ENCODE measurements at regions not wholly inside any gene's neighbourhood (a gene's known extent, or its start where the extent isn't known, plus 50 kb on each side); places are given as distances from the start of the nearest gene placed in this dataset.

DNA sequence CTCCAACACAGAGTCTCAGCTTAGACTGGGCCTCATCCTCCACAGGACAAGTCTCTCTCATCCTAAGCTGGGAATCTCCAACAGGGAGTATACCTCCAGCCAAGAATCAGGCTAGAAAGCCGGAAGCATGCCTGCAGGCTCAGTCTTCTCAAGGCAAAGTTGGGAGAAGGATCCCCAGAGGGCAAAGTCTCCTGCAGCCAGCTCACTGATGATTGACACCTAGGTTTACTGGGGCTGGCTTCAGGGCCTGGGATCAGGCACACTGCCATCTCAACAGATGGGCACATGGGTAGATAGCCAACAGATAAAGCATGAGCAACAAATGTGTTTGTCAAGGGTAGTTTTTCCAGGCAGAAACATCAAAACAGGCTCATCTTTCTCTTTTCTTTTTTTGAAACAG lies 56.1 kb upstream of the TOX3 start:
- Mint-ChIP-seq H3K27me3 (ENCODE audit: low read depth) (no peaks in the 10 kb centered on the region), H3K4me3 (no peak overlapping the region), H3K27ac (no peak overlapping the region), H3K9me3 (peaks cover 4% of the 10 kb centered on the region; the same call in 1 of the 2 replicates), H3K4me1 (peaks cover 4% of the 10 kb centered on the region), H3K36me3 (no peaks in the 10 kb centered on the region)
- TF ChIP-seq, protein P1, sequence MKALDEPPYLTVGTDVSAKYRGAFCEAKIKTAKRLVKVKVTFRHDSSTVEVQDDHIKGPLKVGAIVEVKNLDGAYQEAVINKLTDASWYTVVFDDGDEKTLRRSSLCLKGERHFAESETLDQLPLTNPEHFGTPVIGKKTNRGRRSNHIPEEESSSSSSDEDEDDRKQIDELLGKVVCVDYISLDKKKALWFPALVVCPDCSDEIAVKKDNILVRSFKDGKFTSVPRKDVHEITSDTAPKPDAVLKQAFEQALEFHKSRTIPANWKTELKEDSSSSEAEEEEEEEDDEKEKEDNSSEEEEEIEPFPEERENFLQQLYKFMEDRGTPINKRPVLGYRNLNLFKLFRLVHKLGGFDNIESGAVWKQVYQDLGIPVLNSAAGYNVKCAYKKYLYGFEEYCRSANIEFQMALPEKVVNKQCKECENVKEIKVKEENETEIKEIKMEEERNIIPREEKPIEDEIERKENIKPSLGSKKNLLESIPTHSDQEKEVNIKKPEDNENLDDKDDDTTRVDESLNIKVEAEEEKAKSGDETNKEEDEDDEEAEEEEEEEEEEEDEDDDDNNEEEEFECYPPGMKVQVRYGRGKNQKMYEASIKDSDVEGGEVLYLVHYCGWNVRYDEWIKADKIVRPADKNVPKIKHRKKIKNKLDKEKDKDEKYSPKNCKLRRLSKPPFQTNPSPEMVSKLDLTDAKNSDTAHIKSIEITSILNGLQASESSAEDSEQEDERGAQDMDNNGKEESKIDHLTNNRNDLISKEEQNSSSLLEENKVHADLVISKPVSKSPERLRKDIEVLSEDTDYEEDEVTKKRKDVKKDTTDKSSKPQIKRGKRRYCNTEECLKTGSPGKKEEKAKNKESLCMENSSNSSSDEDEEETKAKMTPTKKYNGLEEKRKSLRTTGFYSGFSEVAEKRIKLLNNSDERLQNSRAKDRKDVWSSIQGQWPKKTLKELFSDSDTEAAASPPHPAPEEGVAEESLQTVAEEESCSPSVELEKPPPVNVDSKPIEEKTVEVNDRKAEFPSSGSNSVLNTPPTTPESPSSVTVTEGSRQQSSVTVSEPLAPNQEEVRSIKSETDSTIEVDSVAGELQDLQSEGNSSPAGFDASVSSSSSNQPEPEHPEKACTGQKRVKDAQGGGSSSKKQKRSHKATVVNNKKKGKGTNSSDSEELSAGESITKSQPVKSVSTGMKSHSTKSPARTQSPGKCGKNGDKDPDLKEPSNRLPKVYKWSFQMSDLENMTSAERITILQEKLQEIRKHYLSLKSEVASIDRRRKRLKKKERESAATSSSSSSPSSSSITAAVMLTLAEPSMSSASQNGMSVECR (CRISPR knock-in tag; IDR thresholded peaks at IDR 0.05; ENCODE audit: borderline replicate concordance): no peak
- TF ChIP-seq FOXP1 (CRISPR knock-in tag; IDR thresholded peaks at IDR 0.05; ENCODE audit: borderline replicate concordance) (no peak), TP53 (CRISPR knock-in tag; IDR thresholded peaks at IDR 0.05) (no peak), TCF7 (CRISPR knock-in tag; IDR thresholded peaks at IDR 0.05; ENCODE audit: low read depth) (no peak), ZNF263 (CRISPR knock-in tag; IDR thresholded peaks at IDR 0.05; ENCODE audit: low read depth) (no peak), EMX1 (CRISPR knock-in tag; IDR thresholded peaks at IDR 0.05) (no peak), JUN (CRISPR knock-in tag; IDR thresholded peaks at IDR 0.05) (no peak), SOX15 (CRISPR knock-in tag; IDR thresholded peaks at IDR 0.05) (no peak), JAZF1 (CRISPR knock-in tag; IDR thresholded peaks at IDR 0.05) (no peak)
- CTCF ChIA-PET: no interaction called here
- DNase-seq (ENCODE audit: low spot score) (no peak), ATAC-seq (no peak)
- POLR2A ChIA-PET: no interaction called here

DNA sequence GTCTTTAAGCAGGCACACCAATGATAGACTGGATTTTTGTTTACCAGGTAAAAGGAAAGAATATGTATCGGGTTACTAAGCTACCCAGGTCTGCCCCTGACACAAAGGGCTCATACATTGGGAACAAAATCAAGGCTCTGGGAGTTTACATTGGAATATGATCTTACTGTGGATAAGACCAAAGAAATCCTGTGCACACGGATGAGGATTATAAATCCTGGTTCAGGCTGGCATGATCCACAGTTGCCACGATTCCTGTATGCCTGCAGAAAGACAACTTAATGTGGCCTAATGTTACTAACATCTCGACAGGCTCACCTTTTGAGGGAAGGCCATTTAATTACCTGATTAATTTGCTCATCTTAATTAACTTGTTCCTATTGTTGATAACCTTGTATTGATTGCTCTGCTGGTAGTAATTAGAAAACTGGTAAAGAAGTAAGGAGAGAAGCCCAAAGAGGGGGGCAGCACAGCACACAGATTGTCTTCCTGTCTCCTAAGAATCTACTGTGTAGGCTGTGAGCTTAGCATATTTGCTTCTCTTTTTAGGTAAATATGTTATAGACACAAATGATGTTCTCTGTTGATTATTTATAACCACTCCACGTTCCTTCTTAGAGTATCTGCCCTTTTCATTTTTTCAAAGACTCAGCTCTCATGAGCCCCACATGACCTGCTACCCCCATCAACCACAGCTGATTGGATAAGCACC lies 51.0 kb upstream of the TOX3 start:
- Mint-ChIP-seq H3K4me1 (peaks cover 8% of the 10 kb centered on the region), H3K27me3 (ENCODE audit: low read depth) (no peaks in the 10 kb centered on the region), H3K9me3 (no peaks in the 10 kb centered on the region), H3K36me3 (no peaks in the 10 kb centered on the region), H3K27ac (peak overlapping the region; percentile 66; the same call in 1 of the 2 replicates), H3K4me3 (no peak overlapping the region)
- ATAC-seq: peak; percentile 100
- POLR2A ChIA-PET: no interaction called here
- TF ChIP-seq ZNF416 (CRISPR knock-in tag; IDR thresholded peaks at IDR 0.05): no peak
- TF ChIP-seq MXD4 (CRISPR knock-in tag; IDR thresholded peaks at IDR 0.05; ENCODE audit: borderline replicate concordance): no peak
- TF ChIP-seq, protein P2, sequence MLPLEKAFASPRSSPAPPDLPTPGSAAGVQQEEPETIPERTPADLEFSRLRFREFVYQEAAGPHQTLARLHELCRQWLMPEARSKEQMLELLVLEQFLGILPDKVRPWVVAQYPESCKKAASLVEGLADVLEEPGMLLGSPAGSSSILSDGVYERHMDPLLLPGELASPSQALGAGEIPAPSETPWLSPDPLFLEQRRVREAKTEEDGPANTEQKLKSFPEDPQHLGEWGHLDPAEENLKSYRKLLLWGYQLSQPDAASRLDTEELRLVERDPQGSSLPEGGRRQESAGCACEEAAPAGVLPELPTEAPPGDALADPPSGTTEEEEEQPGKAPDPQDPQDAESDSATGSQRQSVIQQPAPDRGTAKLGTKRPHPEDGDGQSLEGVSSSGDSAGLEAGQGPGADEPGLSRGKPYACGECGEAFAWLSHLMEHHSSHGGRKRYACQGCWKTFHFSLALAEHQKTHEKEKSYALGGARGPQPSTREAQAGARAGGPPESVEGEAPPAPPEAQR (CRISPR knock-in tag; IDR thresholded peaks at IDR 0.05): no peak
- no peak for TF ChIP-seq FOXP1 (CRISPR knock-in tag; IDR thresholded peaks at IDR 0.05; ENCODE audit: borderline replicate concordance)
- TF ChIP-seq TP53 (CRISPR knock-in tag; IDR thresholded peaks at IDR 0.05): no peak
- TF ChIP-seq ZNF317 (CRISPR knock-in tag; IDR thresholded peaks at IDR 0.05; ENCODE audit: borderline replicate concordance, low read depth): no peak
- DNase-seq (ENCODE audit: low spot score): no peak
- CTCF ChIA-PET: interaction anchor here (0.8 to 1.9 kb wide), 2 partner anchors 49 to 143 kb away, joined by 3 to 9 read pairs; no protein-coding TSS in a partner anchor

DNA sequence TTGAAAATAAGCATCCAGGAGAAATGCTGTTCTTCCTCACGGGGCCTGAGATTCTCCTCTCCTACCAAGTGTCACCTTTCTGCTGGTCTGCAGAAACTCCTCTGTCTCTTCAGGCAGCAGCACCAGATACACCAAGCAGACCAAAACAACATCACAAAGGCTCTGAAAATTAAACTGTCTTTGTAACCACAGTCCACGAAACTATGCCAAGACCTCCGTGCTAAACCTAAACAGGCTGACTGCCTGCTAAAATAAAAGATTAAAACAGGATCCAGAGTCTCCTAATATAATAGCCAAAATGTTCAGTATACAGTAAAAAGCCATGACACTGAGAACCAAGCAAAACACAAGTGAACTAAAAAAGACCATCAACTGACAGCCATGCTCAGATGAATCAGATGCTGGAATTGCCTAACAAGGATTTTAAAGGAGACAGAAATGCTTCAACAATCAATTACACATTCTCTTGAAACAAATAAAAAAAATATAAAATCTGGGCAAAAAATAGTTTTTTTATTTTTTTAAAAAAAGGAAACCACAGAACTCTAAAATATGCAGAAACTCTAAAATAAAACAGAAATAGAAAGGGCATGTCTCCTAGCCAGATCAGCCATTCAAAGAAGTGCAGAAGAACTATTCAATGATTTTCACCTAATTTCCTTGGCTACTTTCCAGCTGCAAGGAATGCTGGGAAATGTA lies 50.3 kb upstream of the TOX3 start:
- Mint-ChIP-seq H3K27me3 (ENCODE audit: low read depth) (no peaks in the 10 kb centered on the region), H3K9me3 (no peaks in the 10 kb centered on the region)
- no peak for TF ChIP-seq GRHL2 (CRISPR knock-in tag; IDR thresholded peaks at IDR 0.05; ENCODE audit: insufficient replicate concordance, severe bottlenecking)
- no peak for TF ChIP-seq CREB1 (CRISPR knock-in tag; IDR thresholded peaks at IDR 0.05)
- TF ChIP-seq, protein P3, sequence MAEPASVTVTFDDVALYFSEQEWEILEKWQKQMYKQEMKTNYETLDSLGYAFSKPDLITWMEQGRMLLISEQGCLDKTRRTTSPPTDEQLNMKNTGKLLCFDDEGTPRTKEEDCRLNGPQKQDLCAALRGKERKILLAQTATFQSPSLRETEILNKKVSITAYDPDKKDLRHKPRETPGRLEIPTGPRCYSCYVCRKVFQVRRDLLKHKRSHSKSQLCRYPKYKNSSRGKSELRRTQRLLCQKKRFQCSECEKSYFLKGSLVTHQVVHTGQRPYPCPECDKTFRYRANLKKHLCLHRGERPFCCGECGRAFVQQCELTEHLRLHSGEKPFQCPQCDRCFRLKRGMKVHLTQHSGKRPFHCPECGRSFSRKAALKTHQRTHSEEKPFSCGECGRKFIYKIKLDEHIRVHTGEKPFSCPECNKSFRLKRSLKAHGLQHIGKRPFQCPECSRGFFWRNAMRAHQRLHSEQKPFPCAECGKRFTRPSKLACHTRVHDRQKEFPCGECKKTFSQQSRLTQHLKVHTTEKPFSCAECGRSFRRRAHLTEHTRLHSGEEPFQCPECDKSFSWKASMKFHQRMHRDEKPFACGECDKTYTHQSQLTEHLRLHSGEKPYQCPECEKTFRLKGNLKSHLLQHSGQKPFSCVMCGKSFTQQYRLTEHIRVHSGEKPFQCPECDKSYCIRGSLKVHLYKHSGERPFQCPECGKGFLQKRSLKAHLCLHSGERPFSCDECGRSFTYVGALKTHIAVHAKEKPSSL (CRISPR knock-in tag; conservative IDR thresholded peaks at IDR 0.05): no peak
- TF ChIP-seq, protein P4, sequence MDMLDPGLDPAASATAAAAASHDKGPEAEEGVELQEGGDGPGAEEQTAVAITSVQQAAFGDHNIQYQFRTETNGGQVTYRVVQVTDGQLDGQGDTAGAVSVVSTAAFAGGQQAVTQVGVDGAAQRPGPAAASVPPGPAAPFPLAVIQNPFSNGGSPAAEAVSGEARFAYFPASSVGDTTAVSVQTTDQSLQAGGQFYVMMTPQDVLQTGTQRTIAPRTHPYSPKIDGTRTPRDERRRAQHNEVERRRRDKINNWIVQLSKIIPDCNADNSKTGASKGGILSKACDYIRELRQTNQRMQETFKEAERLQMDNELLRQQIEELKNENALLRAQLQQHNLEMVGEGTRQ (CRISPR knock-in tag; IDR thresholded peaks at IDR 0.05): no peak
- no peak for TF ChIP-seq ZNF416 (CRISPR knock-in tag; IDR thresholded peaks at IDR 0.05)
- TF ChIP-seq, protein P5, sequence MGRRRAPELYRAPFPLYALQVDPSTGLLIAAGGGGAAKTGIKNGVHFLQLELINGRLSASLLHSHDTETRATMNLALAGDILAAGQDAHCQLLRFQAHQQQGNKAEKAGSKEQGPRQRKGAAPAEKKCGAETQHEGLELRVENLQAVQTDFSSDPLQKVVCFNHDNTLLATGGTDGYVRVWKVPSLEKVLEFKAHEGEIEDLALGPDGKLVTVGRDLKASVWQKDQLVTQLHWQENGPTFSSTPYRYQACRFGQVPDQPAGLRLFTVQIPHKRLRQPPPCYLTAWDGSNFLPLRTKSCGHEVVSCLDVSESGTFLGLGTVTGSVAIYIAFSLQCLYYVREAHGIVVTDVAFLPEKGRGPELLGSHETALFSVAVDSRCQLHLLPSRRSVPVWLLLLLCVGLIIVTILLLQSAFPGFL (CRISPR knock-in tag; IDR thresholded peaks at IDR 0.05; ENCODE audit: borderline replicate concordance): no peak
- TF ChIP-seq OVOL2 (CRISPR knock-in tag; IDR thresholded peaks at IDR 0.05; ENCODE audit: borderline replicate concordance): no peak
- TF ChIP-seq, protein P6, sequence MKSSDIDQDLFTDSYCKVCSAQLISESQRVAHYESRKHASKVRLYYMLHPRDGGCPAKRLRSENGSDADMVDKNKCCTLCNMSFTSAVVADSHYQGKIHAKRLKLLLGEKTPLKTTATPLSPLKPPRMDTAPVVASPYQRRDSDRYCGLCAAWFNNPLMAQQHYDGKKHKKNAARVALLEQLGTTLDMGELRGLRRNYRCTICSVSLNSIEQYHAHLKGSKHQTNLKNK (CRISPR knock-in tag; IDR thresholded peaks at IDR 0.05): no peak

More for the DNA sequence above, 50.3 kb upstream of the TOX3 start:
- Mint-ChIP-seq H3K27ac (no peak overlapping the region), H3K4me3 (no peak overlapping the region), H3K4me1 (peaks cover 8% of the 10 kb centered on the region), H3K36me3 (no peaks in the 10 kb centered on the region)
- POLR2A ChIA-PET: no interaction called here
- ATAC-seq: no peak
- CTCF ChIA-PET: interaction anchor here (0.8 to 1.9 kb wide), 2 partner anchors 49 to 144 kb away, joined by 3 to 9 read pairs; no protein-coding TSS in a partner anchor
- DNase-seq (ENCODE audit: low spot score): no peak

Data from WTC11 (cell line).